HEK293T (cell line): ENCODE measurements at regions not wholly inside any gene's neighbourhood (a gene's known extent, or its start where the extent isn't known, plus 50 kb on each side); places are given as distances from the start of the nearest gene placed in this dataset.

Experiments
- ARNT ChIP-seq: fragments of 450-650 bp; IDR thresholded peaks from 2 replicates; pipeline ENCODE4 v1.6.1; 2017; ENCODE audit warnings: mild to moderate bottlenecking
- BHLHE40 ChIP-seq: fragments of 450-650 bp; IDR thresholded peaks from 2 replicates; pipeline ENCODE4 v1.6.1; 2016; ENCODE audit warnings: mild to moderate bottlenecking, moderate library complexity, borderline replicate concordance
- ELF4 ChIP-seq: fragments of 450-650 bp; IDR thresholded peaks from 2 replicates; pipeline ENCODE4 v1.6.1; 2017; ENCODE audit warnings: antibody characterized with exemption
- FOXA1 ChIP-seq: fragments of 450-650 bp; IDR thresholded peaks from 2 replicates; pipeline ENCODE4 v1.6.1; 2016; ENCODE audit warnings: mild to moderate bottlenecking
- FOXK2 ChIP-seq: fragments of 450-650 bp; IDR thresholded peaks from 2 replicates; pipeline ENCODE4 v1.6.1; 2016; ENCODE audit warnings: mild to moderate bottlenecking
- FOXM1 ChIP-seq: fragments of 450-650 bp; IDR thresholded peaks from 2 replicates; pipeline ENCODE4 v1.6.1; 2017; ENCODE audit warnings: mild to moderate bottlenecking, borderline replicate concordance
- HDGF ChIP-seq: fragments of 450-650 bp; IDR thresholded peaks from 2 replicates; pipeline ENCODE4 v1.6.1; 2017; ENCODE audit warnings: antibody characterized with exemption, borderline replicate concordance
- NFRKB ChIP-seq: fragments of 450-650 bp; IDR thresholded peaks from 2 replicates; pipeline ENCODE4 v1.6.1; 2016; ENCODE audit warnings: mild to moderate bottlenecking, moderate library complexity
- SP1 ChIP-seq: fragments of 450-650 bp; IDR thresholded peaks from 2 replicates; pipeline ENCODE4 v1.6.1; 2017
- SUZ12 ChIP-seq: fragments of 450-650 bp; IDR thresholded peaks from 2 replicates; pipeline ENCODE4 v1.6.1; 2016; ENCODE audit warnings: mild to moderate bottlenecking
- ZNF384 ChIP-seq: fragments of 450-650 bp; IDR thresholded peaks from 2 replicates; pipeline ENCODE4 v1.6.1; 2016
- TF ChIP-seq, protein P1 (sequence below): fragments of 450-650 bp; IDR thresholded peaks from 2 replicates; pipeline ENCODE4 v1.6.1; 2016

DNA sequence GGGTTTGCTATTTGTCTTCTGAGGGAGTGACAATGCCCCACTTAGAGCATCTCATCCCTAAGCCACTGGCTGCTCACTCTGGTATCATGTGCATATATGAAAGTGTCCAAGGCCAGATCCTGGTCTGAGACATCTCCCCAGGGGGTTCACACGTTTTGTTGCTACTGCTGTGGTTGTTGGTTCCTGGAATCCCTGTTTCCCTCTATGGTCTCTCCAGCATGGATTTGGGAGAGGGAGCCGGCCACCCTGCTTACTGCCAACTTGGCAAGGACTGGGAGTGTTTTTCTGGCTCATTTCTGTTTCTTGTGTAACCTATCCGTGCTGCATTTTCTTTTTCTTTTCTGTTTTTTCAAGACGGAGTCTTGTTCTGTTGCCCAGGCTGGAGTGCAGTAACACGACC lies 101.3 kb upstream of the MAX start:
- TF ChIP-seq FOXM1 = no peak
- no peak for TF ChIP-seq BHLHE40
- TF ChIP-seq FOXA1 = no peak
- no peak for TF ChIP-seq NFRKB
- TF ChIP-seq ZNF384 = no peak
- no peak for TF ChIP-seq SP1
- no peak for TF ChIP-seq ARNT
- no peak for TF ChIP-seq HDGF
- TF ChIP-seq, protein P1, sequence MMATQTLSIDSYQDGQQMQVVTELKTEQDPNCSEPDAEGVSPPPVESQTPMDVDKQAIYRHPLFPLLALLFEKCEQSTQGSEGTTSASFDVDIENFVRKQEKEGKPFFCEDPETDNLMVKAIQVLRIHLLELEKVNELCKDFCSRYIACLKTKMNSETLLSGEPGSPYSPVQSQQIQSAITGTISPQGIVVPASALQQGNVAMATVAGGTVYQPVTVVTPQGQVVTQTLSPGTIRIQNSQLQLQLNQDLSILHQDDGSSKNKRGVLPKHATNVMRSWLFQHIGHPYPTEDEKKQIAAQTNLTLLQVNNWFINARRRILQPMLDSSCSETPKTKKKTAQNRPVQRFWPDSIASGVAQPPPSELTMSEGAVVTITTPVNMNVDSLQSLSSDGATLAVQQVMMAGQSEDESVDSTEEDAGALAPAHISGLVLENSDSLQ = no peak
- TF ChIP-seq SUZ12 = no peak
- no peak for TF ChIP-seq FOXK2
- no peak for TF ChIP-seq ELF4
